D721Med (cell line): ENCODE measurements at regions not wholly inside any gene's neighbourhood (a gene's known extent, or its start where the extent isn't known, plus 50 kb on each side); places are given as distances from the start of the nearest gene placed in this dataset.

ENCODE experiments used
- DNase-seq: peaks from one replicate; pipeline ENCODE4 v3.0.0; 2011; ENCODE audit warnings: low spot score; ENCODE audit not compliant: insufficient read length
- FAIRE-seq: peaks from 2 replicates; lab custom pipeline; 2011; peaks lifted over from hg19 to GRCh38; lab: Jason Lieb, UNC
- TF ChIP-seq, protein P1 (sequence below): IDR thresholded peaks from 2 replicates; pipeline ENCODE4 v1.5.1; 2012; ENCODE audit warnings: mild to moderate bottlenecking, control low read depth; ENCODE audit not compliant: insufficient read depth; ENCODE audit errors: missing control alignments

DNA sequence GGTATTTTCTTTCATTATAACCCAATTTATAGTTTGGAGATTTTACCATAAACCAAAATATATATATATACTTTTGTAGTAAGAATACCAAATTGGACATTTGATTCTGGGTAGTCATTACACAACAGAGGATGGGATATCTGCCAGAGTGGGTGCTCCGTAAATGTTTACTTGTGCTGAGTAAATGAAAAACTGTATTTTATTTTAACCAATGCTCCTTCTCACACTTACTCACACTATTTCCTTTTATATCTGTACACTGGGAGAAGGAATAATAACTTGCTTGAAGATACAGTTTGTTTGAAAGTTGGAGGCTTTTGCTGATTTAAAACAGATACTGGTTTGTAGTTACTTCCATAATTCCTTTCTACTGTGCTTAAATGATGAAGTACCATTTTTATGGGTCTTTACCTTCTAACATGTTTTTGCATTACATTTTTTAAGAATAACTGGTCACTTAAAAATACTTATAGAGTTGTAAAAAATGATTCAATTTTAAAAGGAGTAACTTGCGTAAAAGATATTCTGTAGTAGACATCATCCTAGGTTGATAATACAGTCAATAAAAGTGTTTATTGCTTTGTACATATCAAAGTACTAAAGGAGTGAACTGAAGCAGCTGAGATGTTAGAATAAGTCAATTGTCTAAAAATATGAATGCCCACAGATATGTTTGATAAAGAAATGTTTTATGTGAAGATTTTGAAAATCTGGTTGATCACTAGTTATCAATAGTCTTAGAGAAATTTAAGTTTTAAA, 411.7 kb downstream of the UTRN start:
- TF ChIP-seq, protein P1, sequence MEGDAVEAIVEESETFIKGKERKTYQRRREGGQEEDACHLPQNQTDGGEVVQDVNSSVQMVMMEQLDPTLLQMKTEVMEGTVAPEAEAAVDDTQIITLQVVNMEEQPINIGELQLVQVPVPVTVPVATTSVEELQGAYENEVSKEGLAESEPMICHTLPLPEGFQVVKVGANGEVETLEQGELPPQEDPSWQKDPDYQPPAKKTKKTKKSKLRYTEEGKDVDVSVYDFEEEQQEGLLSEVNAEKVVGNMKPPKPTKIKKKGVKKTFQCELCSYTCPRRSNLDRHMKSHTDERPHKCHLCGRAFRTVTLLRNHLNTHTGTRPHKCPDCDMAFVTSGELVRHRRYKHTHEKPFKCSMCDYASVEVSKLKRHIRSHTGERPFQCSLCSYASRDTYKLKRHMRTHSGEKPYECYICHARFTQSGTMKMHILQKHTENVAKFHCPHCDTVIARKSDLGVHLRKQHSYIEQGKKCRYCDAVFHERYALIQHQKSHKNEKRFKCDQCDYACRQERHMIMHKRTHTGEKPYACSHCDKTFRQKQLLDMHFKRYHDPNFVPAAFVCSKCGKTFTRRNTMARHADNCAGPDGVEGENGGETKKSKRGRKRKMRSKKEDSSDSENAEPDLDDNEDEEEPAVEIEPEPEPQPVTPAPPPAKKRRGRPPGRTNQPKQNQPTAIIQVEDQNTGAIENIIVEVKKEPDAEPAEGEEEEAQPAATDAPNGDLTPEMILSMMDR = no peak
- DNase-seq (no peak), FAIRE-seq (no peak)

DNA sequence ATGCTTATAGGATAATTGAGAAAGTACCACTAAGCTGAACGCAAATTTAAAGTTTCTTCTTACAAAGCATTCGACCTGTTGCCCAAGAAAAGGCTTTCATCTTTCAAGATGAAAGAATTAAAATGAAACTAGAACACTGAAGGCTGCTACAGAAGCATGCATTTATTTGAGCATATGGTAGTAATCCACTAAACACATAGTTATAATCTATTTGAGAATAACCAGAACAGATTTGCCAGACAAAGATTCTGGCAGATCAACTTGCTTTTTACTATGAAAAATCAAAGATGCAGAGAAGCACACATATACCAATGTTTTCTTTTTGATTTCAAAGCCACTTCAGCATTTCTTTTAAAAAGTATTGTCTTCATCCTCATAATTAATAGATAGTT, 412.2 kb downstream of the UTRN start:
- TF ChIP-seq, protein P1 = no peak
- FAIRE-seq (no peak), DNase-seq (no peak)

DNA sequence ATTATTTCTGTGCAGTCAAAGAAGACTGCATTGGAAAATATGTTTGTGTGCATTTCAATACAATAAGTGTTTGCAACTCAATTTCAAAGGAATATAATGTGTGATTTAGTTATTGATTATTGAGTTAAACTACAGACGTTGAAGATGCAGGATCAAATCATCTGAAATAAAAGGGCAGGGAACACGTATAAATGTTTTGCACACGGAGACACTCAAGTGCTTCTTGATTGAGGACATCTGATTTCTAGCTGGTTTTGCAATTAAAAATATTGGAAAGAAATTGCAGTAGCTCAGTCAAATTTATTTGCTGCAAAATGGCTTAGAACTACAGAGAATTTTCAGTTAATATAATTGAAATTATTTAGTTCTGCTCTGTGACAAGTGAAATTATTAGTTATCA, 412.7 kb downstream of the UTRN start:
- FAIRE-seq = no peak
- no peak for DNase-seq
- TF ChIP-seq, protein P1 = no peak

DNA sequence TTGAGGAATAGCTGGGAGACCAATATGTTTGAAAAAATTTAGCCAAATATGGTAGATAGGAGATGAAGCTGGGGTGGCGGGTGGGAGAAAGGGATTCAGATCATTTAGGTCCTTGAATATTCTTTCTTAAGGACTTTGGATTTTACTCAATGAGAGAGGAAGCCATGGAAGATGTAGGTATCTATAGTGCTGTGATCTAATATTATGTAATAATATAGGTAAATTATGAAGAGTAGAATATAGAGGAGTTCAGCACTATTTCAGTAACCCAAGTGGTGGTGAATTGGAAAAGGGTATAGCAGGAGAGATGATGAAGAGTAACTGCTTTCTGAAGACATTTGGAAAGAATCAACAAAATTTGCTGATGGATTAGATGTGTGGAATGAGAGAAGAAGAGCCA, 417.6 kb downstream of the UTRN start:
- no peak for DNase-seq
- FAIRE-seq = no peak
- TF ChIP-seq, protein P1 = no peak

DNA sequence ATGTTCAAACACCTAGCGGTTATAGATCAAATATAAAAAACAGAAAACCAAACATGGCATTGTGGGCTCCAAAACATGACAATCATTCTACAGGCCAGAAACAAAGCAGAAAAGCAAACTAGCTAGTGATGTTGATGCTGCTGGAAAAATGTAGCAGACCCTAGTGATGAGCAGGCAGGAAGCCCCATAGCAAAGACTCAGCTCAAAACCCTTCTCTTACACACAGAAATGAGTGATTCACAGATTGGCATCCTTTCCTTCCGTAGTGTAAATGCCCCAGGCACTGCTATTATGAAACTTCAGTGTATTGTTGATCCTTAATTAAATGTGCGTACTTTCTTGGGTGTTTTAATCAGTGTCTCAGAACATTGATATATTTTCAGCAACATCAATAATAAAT, 425.1 kb downstream of the UTRN start:
- FAIRE-seq (no peak), DNase-seq (no peak)
- TF ChIP-seq, protein P1 = no peak

DNA sequence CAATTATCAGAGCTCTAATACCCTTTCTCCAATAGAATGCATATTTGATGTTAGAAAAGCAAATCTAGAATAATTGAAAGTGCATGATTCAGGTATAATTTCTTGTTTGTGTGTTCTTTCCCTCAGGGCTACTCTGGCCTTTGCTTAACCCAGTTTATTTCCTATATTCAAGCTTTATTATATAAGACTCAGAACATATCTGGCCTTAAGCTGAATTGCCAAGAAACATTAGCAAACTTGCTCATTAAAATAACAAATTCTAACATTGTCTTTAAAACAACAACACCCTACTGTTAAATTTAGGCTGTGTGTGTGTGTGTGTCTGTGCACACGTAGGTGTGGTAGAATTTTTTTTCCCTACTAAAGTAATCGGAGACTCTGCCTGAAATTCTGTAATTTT, 426.5 kb downstream of the UTRN start:
- TF ChIP-seq, protein P1 = no peak
- DNase-seq (no peak), FAIRE-seq (no peak)

DNA sequence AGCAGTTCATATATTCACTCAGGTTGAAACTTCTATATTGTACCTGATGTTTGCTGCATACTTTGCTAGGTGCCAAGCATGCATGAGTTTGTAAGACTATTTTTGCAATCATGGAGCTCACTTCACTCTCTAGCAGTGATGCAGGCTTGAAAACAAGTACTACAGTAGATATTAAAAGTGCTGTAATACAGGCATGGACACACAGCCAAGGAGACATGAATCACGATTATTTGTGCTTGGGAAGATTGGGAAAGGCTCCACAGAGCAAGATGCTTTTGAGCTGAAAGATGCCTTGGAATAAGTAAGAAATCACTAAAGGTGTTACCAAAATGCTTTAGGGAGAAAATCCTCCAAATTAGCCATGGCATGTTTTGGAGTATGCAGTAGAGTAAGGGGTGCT, 427.4 kb downstream of the UTRN start:
- DNase-seq (no peak), FAIRE-seq (no peak)

More for the DNA sequence above, 427.4 kb downstream of the UTRN start:
- TF ChIP-seq, protein P1 = no peak
